ENCODE measurements at regions not wholly inside any gene's neighbourhood (a gene's known extent, or its start where the extent isn't known, plus 50 kb on each side); places are given as distances from the start of the nearest gene placed in this dataset.

DNA sequence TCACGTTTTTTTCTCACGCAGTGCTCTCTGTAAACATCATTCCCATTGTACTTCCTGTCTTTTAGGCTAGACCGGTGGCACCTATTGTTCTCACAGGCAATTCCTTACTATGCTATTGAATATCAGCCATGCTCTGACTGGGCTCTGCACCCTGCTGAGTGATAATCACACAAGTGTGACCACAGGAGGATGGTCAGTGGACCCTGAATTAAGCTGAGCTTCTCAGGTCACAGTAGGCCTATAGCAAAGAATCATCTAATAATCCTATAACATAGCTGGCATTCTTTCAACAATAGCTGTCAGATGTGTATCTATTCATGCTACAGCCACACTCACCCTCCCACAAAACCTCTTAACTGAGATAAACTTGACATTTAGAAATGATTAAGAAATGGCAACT is 2399.8 kb upstream of the TENM3 start:
- DNase-seq (no peak), ATAC-seq (ENCODE audit: low read depth) (no peak)
- in situ Hi-C loops (cut with MboI; ENCODE audit: low sequenced_read_pairs), result no loop called here
- BruUV-seq (replicated peaks), result no TSS peak
- dilution Hi-C loops (cut with HindIII; ENCODE audit: low sequenced_read_pairs, unreplicated experiment), result no loop called here
- H3K79me1 ChIP-seq (ENCODE audit: low read depth in 1 of 2, low read length in 2 of 2), result no peaks in the 10 kb centered on the region
- no peak overlapping the region for H4K5ac ChIP-seq (ENCODE audit: low read depth, low read length)
- TF ChIP-seq, protein P1, sequence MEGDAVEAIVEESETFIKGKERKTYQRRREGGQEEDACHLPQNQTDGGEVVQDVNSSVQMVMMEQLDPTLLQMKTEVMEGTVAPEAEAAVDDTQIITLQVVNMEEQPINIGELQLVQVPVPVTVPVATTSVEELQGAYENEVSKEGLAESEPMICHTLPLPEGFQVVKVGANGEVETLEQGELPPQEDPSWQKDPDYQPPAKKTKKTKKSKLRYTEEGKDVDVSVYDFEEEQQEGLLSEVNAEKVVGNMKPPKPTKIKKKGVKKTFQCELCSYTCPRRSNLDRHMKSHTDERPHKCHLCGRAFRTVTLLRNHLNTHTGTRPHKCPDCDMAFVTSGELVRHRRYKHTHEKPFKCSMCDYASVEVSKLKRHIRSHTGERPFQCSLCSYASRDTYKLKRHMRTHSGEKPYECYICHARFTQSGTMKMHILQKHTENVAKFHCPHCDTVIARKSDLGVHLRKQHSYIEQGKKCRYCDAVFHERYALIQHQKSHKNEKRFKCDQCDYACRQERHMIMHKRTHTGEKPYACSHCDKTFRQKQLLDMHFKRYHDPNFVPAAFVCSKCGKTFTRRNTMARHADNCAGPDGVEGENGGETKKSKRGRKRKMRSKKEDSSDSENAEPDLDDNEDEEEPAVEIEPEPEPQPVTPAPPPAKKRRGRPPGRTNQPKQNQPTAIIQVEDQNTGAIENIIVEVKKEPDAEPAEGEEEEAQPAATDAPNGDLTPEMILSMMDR (conservative IDR thresholded peaks at IDR 0.05; ENCODE audit: low read depth, low read length), result no peak
- TF ChIP-seq RAD21 (IDR thresholded peaks at IDR 0.05; ENCODE audit: low read length) (no peak), NFE2L2 (IDR thresholded peaks at IDR 0.05; ENCODE audit: low read depth, low read length) (no peak), BHLHE40 (IDR thresholded peaks at IDR 0.05; ENCODE audit: low read depth, low read length) (no peak), MAZ (IDR thresholded peaks at IDR 0.05; ENCODE audit: borderline replicate concordance, low read depth, low read length) (no peak), MXI1 (IDR thresholded peaks at IDR 0.05; ENCODE audit: borderline replicate concordance, low read depth, low read length) (no peak), POLR2A (IDR thresholded peaks at IDR 0.05; ENCODE audit: low read depth, low read length) (no peak), RCOR1 (IDR thresholded peaks at IDR 0.05; ENCODE audit: insufficient replicate concordance, low read length) (no peak), RFX5 (IDR thresholded peaks at IDR 0.05; ENCODE audit: low read depth, low read length) (no peak), CEBPB (IDR thresholded peaks at IDR 0.05; ENCODE audit: low read depth, low read length) (no peak)
- H4K91ac ChIP-seq (ENCODE audit: insufficient read depth, low read depth, low read length), result no peak overlapping the region
- H2BK5ac ChIP-seq (ENCODE audit: low read depth, low read length, poor library complexity, severe bottlenecking), result no peak overlapping the region
- H3K4ac ChIP-seq (ENCODE audit: low read depth, low read length), result no peak overlapping the region
- H4K20me1 ChIP-seq (ENCODE audit: insufficient read depth, low read length), result no peaks in the 10 kb centered on the region
- H2AFZ ChIP-seq (replicated peaks; ENCODE audit: low read length, poor library complexity), result no peak overlapping the region
- ChIA-PET POLR2A (ENCODE audit: unreplicated experiment) (no interaction called here), CTCF (no interaction called here)
- H3K4me2 ChIP-seq (ENCODE audit: low read depth, low read length), result no peak overlapping the region
- H3K18ac ChIP-seq (ENCODE audit: low read depth, low read length), result no peak overlapping the region
- H3K56ac ChIP-seq (ENCODE audit: extremely low read depth, insufficient read depth, low read length), result no peak overlapping the region
- H3K4me1 ChIP-seq (ENCODE audit: control insufficient read depth, insufficient read depth, low read length), result no peaks in the 10 kb centered on the region
- H3K4me3 ChIP-seq (ENCODE audit: insufficient read depth, low read depth, low read length), result no peak overlapping the region
- no peaks in the 10 kb centered on the region for H3K9me3 ChIP-seq (ENCODE audit: control insufficient read depth, insufficient read depth, low read length)
- no peak overlapping the region for H2AK5ac ChIP-seq (ENCODE audit: low read depth, low read length)
- no peaks in the 10 kb centered on the region for H3K27me3 ChIP-seq (ENCODE audit: control insufficient read depth, insufficient read depth, low read length)
- no peak overlapping the region for H3K9ac ChIP-seq (ENCODE audit: low read depth, low read length)
- no peak overlapping the region for H4K8ac ChIP-seq (ENCODE audit: low read depth in 2 of 2, low read length in 2 of 2)
- no peaks in the 10 kb centered on the region for H3K9me1 ChIP-seq (ENCODE audit: insufficient read depth, low read length)
- H2AK9ac ChIP-seq (replicated peaks; ENCODE audit: low read depth, low read length, poor library complexity), result no peak overlapping the region
- no peak overlapping the region for H2BK120ac ChIP-seq (ENCODE audit: low read depth, low read length)
- no peak overlapping the region for H3K23ac ChIP-seq (ENCODE audit: low read depth, low read length)
- intact Hi-C loops (cut with micrococcal nuclease), result no loop called here
- H3K27ac ChIP-seq (ENCODE audit: insufficient read depth, low read length), result no peak overlapping the region
- WGBS, 2 experiments (ENCODE audit: extremely low coverage in 2 of 2, insufficient read length in 1 of 2), result 57% methylated on average over 2 of the region's 3 CpGs; no CpG with 5 or more reads in 1 of the 2 experiments
- no peaks in the 10 kb centered on the region for H3K36me3 ChIP-seq (ENCODE audit: control insufficient read depth, insufficient read depth, low read length)
- H3K14ac ChIP-seq (replicated peaks; ENCODE audit: low read depth, low read length), result no peak overlapping the region
- H2BK20ac ChIP-seq (ENCODE audit: low read depth, low read length), result no peak overlapping the region
- no peak overlapping the region for H2BK15ac ChIP-seq (ENCODE audit: low read depth, low read length)

Measured in IMR-90 (cell line).